GM19035 (cell line): ENCODE measurements at regions not wholly inside any gene's neighbourhood (a gene's known extent, or its start where the extent isn't known, plus 50 kb on each side); places are given as distances from the start of the nearest gene placed in this dataset.

Experiments
- ATAC-seq: cut with Tn5 transposase; IDR thresholded peaks from one replicate; pipeline ENCODE4 v1.9.1; 2021; ENCODE audit not compliant: unreplicated experiment

DNA sequence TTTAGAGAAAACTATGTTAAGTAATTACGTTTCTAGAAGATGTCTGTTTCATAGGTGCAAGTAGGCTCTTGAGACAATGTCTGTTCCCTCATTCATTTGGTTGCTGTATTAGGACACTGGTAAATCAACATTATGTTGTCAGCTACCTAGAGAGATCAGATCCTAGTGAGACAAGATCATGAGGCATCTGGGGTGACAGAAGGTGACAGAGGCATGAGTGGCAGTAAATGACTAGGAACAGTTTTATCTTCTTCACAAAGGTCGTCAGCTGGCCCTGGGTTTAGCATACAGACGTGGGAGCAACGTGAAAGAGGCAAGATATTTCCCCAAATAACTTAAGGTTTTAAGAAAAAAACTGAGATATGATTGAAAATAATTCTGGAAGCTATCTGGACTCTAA lies 1926.3 kb upstream of the WWC1 start:
- ATAC-seq, result no peak

GRCh38 chr5:166367391-166367790 lies 1924.1 kb upstream of the WWC1 start:
- ATAC-seq, result no peak

GRCh38 chr5:166369346-166369745 lies 1922.1 kb upstream of the WWC1 start:
- no peak for ATAC-seq

DNA sequence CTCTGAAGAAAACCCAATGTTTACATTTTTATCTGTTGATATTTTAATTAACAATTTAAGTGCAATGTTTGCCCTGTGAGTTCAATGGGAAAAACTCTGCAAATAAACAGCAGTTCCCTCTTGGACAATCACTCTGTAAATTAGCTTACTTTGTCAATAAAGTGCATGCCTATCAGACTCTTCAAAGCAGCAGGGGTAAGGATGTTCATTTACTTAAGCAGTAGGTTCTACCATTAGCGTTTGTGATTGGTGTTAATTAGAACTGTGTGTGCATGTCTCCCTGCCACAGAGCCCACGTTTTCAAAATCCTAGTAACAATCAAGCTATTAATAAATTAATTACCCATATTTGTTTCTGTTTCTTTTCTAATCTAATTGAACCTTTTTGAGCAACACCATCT lies 1921.6 kb upstream of the WWC1 start:
- ATAC-seq, result no peak

- ATAC-seq, result no peak
These were observed 1920.3 kb upstream of the WWC1 start for GRCh38 chr5:166370928-166371690.

GRCh38 chr5:166373817-166374216 lies 1917.6 kb upstream of the WWC1 start:
- ATAC-seq, result no peak

- no peak for ATAC-seq
These were observed 1913.7 kb upstream of the WWC1 start for GRCh38 chr5:166377756-166378155.

DNA sequence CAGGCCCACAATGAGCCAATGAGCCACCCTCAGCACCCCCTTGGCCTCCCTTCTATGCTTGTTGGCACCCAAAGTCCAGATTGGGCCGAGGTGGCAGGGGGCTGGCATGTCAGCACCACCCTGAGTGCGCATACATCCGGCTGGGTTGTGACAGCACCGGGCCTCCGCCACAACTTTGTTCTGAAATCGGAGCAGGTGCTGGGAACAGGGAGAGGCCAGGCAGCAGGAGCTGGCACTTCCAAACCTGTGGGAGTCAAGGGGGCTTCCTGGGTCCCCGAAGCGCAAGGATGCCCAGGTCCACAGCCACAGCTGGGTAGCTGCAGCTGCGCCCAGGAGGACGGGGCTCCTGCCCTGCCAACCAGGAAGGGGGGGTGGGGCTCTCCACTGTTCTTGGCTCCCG lies 1911.9 kb upstream of the WWC1 start:
- no peak for ATAC-seq

DNA sequence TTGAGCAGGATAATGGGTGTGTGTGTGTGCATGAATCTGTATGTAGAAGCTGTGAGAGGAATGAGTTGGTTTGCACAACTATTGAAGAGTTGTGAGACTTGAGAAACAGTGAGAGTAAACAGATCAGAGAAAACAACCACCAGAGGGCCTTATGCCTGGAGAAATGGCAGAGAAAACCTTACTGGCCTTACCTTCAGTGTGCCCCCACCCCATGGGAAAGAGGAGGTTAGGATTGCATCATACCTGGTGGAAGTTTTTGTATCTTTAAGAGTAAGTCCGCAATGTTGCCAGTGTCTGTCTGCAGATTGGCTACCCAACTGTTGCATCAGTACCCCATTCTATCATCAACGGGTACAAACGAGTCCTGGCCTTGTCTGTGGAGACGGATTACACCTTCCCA lies 1909.4 kb upstream of the WWC1 start:
- no peak for ATAC-seq

GRCh38 chr5:166398131-166398530 lies 1893.3 kb upstream of the WWC1 start:
- ATAC-seq, result no peak

GRCh38 chr5:166399781-166400180 lies 1891.7 kb upstream of the WWC1 start:
- ATAC-seq, result no peak

- no peak for ATAC-seq
These were observed 1890.1 kb upstream of the WWC1 start for GRCh38 chr5:166401391-166401790.

DNA sequence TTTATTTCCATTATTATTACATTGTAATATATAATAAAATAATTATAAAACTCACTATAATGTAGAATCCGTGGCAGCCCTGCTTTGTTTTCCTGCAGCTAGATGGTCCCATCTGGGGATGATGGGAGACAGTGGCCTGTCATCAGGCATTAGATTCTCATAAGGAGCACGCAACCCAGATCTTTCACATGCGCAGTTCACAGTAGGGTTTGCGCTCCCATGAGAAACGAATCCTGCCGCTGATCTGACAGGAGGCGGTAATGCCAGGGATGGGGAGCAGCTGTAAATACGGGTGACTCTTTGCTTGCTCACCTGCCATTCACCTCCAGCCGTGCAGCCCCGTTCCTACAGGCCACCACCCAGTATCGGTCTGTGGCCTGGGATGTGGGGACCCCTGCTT lies 1879.3 kb upstream of the WWC1 start:
- no peak for ATAC-seq

- ATAC-seq, result no peak
These were observed 1864.2 kb upstream of the WWC1 start for GRCh38 chr5:166427211-166427610.

GRCh38 chr5:166428264-166428803 lies 1863.1 kb upstream of the WWC1 start:
- ATAC-seq, result no peak

DNA sequence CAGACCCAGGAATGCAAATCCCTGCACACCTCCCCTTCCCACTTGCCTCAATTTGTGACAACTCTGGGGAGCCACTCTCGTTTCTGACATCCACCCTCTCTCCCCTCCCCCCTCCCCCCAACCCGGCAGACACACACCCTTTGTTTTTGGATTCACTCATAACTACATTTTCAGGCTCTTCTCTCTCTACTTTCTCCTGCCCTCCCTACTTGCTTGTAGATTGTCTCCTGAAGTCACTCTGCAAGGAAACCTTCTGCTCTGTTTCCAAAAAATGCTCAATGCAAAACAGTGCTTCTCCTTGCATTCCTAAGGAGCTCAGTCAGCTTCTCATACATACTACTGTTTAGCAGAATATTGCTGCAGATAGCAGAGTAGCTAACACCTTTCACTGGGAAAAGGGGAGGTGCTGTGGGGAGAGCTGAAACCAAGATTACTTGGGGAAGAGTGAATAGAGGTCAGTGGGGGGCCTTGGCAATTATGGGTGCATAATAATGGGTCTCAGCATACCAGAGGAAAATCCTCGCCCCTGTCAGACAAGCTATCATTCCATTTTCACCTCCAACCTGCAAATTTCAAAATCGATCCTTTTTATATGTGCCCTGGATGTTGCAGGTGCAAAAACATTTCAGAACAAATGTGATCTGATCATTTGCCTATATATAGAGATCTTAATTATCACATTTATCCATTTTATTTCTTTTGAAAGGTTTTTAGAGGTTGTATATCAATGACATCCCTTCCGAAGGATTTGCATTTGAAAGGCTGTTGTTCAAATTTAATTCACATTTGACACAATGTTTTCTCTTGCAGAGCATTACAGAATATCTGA lies 1860.7 kb upstream of the WWC1 start:
- no peak for ATAC-seq

- no peak for ATAC-seq
These were observed 1860.0 kb upstream of the WWC1 start for GRCh38 chr5:166431456-166431855.

GRCh38 chr5:166433679-166434078 lies 1857.8 kb upstream of the WWC1 start:
- ATAC-seq, result no peak

GRCh38 chr5:166436872-166437271 lies 1854.6 kb upstream of the WWC1 start:
- ATAC-seq, result no peak

DNA sequence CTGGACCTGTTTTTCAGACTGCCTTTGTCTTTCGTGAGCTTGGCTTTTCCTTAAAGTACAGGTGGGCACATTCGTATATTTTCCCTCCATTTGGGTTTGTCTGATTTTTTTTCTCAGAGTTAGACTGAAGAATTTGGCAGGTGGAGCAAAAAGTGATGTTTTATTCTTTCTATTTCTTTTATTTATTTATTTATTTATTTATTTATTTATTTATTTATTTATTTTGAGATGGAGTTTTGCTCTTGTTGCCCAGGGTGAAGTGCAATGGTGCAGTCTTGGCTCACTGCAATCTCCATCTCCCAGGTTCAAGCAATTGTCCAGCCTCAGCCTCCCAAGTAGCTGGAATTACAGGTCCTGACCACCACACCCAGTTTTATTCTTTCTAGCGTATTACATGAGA lies 1805.1 kb upstream of the WWC1 start:
- ATAC-seq, result no peak

DNA sequence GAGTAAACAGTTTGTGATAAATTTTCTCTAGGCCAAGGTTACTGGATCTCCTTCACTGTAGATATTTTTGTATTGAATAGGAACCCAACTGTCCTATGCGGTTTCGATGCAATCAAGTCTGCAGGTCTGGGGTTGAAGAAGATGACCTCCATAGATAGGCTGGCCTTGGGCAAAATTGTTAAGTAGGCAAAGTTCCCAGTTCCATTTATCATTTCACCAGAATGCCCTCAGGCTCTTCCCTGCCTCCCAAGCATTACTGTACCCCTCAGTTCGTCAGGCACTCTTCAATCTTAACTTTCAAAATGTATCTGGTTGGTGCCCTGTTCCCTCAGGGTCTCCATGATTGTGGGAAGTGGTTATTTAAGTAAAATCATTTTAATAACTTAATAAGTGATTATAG lies 1802.9 kb upstream of the WWC1 start:
- ATAC-seq, result no peak

- no peak for ATAC-seq
These were observed 1798.4 kb upstream of the WWC1 start for GRCh38 chr5:166493040-166493439.
